Stimulated activated CD4-positive, alpha-beta T cell treated with anti-CD3 and anti-CD28 coated beads, Interleukin-15, amount 100 ng/mL, for 1 hour (primary cell): ENCODE measurements at regions not wholly inside any gene's neighbourhood (a gene's known extent, or its start where the extent isn't known, plus 50 kb on each side); places are given as distances from the start of the nearest gene placed in this dataset.
"Not testable (repeated sequence)": the region's sequence is repeated elsewhere in the genome, so short reads cannot be mapped to it uniquely, and the experiment has no call there.

Source experiments
- DNase-seq, 2 donors: peaks; one replicate each; pipeline ENCODE4 v3.0.0-alpha.2; 2020; ENCODE audit warnings: low read depth in 1 of 2, low spot score in 1 of 2

GRCh38 chr15:98548139-98548971 lies 100.0 kb upstream of the IGF1R start:
- peak in 1 of 2 donors; percentile 40 for DNase-seq

GRCh38 chr15:98549003-98549402 lies 99.3 kb upstream of the IGF1R start:
- no peak for DNase-seq

- DNase-seq = no peak
Observed at GRCh38 chr15:98549741-98550140, 98.6 kb upstream of the IGF1R start.

GRCh38 chr15:98550363-98550762 lies 98.0 kb upstream of the IGF1R start:
- DNase-seq = not testable (repeated sequence)

GRCh38 chr15:98551936-98552562 lies 96.3 kb upstream of the IGF1R start:
- no peak for DNase-seq

- DNase-seq = no peak
Observed at GRCh38 chr15:98554272-98555172, 93.8 kb upstream of the IGF1R start.

GRCh38 chr15:98555173-98555515 lies 93.2 kb upstream of the IGF1R start:
- no peak for DNase-seq

GRCh38 chr15:98556321-98556720 lies 92.0 kb upstream of the IGF1R start:
- no peak for DNase-seq

GRCh38 chr15:98560338-98560737 lies 88.0 kb upstream of the IGF1R start:
- DNase-seq = no peak

- no peak for DNase-seq
Observed at GRCh38 chr15:98561169-98561941, 87.0 kb upstream of the IGF1R start.

- DNase-seq = no peak
Observed at GRCh38 chr15:98562331-98562937, 85.9 kb upstream of the IGF1R start.

GRCh38 chr15:98565566-98565965 lies 82.8 kb upstream of the IGF1R start:
- no peak for DNase-seq

- DNase-seq = no peak
Observed at GRCh38 chr15:98567951-98568350, 80.4 kb upstream of the IGF1R start.

- DNase-seq = no peak
Observed at GRCh38 chr15:98568382-98569017, 79.8 kb upstream of the IGF1R start.

- no peak for DNase-seq
Observed at GRCh38 chr15:98570119-98570518, 78.2 kb upstream of the IGF1R start.

- no peak for DNase-seq
Observed at GRCh38 chr15:98580572-98580971, 67.8 kb upstream of the IGF1R start.

- no peak for DNase-seq
Observed at GRCh38 chr15:98581715-98582114, 66.6 kb upstream of the IGF1R start.

- no peak for DNase-seq
Observed at GRCh38 chr15:98582900-98583554, 65.3 kb upstream of the IGF1R start.

- DNase-seq = no peak
Observed at GRCh38 chr15:98583771-98584430, 64.4 kb upstream of the IGF1R start.
